GM18861 (cell line): ENCODE measurements at regions not wholly inside any gene's neighbourhood (a gene's known extent, or its start where the extent isn't known, plus 50 kb on each side); places are given as distances from the start of the nearest gene placed in this dataset.

Experiments
- ATAC-seq: cut with Tn5 transposase; IDR thresholded peaks from one replicate; pipeline ENCODE4 v1.9.1; 2021; ENCODE audit not compliant: unreplicated experiment

- ATAC-seq: no peak
These were observed 530.1 kb upstream of the CDH2 start for GRCh38 chr18:28707006-28707405.

DNA sequence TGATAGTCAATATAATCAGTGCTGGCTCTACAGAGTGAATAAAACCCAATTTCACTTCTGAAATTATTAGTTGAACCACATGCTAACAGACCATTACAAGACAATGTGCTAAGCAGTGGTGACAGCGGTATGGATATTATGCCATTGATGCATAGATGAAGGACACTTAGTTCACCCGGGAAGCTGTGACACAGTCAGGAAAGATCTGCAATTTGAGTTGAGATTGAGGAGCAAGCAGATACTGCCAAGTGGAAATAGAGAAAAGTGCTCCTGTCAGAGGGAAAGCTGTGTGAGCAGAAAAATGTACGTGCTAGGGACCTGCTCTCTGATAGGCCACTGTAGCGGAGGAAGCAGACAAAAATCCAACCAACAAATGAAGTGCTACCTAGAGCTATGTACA, 529.5 kb upstream of the CDH2 start:
- no peak for ATAC-seq

DNA sequence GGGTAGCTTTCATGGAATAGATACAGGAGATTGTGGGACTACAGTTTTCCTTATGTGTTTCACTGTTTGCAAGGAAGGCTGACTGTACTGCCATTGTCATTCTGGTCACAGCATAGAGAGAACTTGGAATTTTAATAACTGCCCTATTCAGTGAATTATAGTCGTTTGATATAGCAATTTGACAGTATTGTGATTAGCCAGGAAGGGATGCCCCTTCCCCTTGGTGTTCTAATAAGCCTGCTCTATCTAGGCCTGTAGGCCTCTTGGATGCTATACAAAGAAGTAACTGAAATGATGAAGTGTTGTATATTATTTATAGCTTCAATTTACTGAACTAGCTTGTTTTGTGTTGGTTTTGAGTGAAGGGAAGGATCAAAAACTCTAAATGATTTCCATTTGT, 528.6 kb upstream of the CDH2 start:
- no peak for ATAC-seq

GRCh38 chr18:28692337-28692736, 515.4 kb upstream of the CDH2 start:
- no peak for ATAC-seq

- ATAC-seq: no peak
These were observed 514.5 kb upstream of the CDH2 start for GRCh38 chr18:28691496-28691840.

GRCh38 chr18:28690836-28691495, 514.0 kb upstream of the CDH2 start:
- ATAC-seq: no peak

GRCh38 chr18:28690100-28690499, 513.2 kb upstream of the CDH2 start:
- no peak for ATAC-seq

- ATAC-seq: no peak
These were observed 512.7 kb upstream of the CDH2 start for GRCh38 chr18:28689588-28689987.

GRCh38 chr18:28684746-28685355, 507.9 kb upstream of the CDH2 start:
- ATAC-seq: no peak

- no peak for ATAC-seq
These were observed 506.0 kb upstream of the CDH2 start for GRCh38 chr18:28682912-28683311.

- ATAC-seq: no peak
These were observed 492.2 kb upstream of the CDH2 start for GRCh38 chr18:28669165-28669564.

- ATAC-seq: no peak
These were observed 489.3 kb upstream of the CDH2 start for GRCh38 chr18:28666216-28666615.

DNA sequence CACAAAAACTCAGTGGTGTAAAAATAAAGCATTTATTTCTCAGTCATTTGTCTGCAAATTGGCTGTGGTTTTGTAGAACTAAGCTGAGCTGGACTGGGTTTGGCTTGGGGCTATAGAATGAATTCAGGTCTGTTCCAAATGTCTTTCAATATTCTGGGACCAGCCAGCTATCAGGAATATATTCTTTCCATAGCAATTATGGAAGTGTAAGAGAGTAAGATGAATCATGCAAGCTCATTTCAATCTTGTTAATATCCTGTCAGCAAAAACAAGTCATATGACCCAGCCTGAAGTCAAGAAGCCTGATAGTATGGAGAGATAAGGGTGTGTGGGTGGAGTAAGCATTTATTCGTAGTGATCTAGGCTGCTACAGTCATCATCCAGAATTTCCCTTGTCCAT, 481.0 kb upstream of the CDH2 start:
- no peak for ATAC-seq

GRCh38 chr18:28652654-28653053, 475.7 kb upstream of the CDH2 start:
- no peak for ATAC-seq

DNA sequence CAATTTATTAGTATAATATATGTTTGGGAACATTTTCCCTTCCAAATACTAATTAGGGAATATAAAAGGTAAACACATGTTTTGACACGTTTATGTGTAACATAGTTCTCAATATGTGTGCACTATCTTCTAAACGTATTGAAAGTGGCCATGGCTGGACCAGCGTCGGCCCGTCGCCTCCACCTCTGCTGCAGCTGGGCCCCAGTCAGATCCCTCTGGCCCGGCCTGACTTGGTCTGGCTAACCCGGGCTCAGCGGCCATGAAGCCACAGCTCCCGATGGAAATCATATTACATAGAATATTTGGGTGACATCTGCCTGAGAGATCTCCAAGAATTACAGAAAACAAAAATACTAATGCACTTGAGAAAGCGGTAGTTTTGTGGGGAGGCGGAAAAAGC, 474.4 kb upstream of the CDH2 start:
- no peak for ATAC-seq

DNA sequence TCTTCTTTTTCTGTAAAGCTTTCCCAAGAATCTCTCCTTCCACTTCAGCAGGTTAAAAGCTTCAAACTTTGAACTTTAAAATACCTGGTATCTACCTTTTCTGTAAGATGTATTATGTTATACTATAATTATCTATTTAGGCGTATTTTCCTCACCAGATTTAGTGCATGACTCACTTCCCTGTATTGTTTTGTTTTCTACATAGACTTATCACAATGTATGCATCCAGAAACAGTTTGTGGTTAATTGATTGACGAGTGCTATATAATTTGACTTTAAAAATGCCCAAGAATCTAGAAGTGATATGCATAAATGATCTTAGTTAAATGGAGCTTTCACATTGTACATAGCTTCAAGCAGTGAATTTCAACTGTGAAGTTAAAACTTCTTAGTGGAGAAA, 473.9 kb upstream of the CDH2 start:
- ATAC-seq: no peak

DNA sequence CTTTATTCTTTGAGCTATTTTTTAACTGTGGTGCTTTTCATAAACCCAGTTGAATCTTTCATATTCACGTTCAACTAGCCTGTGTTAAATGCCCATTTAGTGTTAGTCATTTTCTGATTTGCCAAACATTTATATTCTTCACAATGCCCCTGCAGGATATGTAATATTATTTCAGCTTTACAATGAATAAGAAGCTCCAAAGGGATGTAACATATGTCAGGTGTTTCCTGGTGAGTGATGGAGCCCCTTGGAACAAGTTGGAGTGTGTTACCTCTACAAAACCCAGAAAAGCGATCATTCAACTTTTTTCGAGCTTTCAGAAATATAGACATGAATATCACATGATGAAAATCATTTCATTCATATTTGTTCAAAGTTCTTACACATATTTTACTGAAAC, 471.0 kb upstream of the CDH2 start:
- no peak for ATAC-seq

GRCh38 chr18:28637897-28638296, 461.0 kb upstream of the CDH2 start:
- ATAC-seq: no peak

DNA sequence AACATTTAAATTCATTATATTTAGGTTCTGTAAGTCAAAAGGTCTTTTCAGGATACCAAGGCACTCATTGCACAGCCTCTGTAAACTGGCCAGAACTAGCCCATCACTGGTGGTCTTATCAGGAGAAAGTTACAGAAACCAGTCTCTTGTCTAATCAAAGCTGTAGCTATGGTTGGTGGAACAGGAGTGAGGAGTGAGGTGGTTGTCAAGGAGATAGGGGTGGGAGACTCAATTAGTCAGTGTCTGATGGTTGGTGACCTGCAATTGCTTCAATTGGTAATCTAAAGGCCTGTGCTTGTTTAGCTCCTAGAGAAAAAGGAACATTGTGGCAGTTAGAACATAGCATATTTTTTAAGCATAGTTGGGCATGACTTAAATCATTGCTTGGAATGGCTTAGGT, 458.6 kb upstream of the CDH2 start:
- ATAC-seq: no peak

GRCh38 chr18:28626756-28627155, 449.8 kb upstream of the CDH2 start:
- no peak for ATAC-seq

GRCh38 chr18:28607991-28608390, 431.1 kb upstream of the CDH2 start:
- no peak for ATAC-seq

DNA sequence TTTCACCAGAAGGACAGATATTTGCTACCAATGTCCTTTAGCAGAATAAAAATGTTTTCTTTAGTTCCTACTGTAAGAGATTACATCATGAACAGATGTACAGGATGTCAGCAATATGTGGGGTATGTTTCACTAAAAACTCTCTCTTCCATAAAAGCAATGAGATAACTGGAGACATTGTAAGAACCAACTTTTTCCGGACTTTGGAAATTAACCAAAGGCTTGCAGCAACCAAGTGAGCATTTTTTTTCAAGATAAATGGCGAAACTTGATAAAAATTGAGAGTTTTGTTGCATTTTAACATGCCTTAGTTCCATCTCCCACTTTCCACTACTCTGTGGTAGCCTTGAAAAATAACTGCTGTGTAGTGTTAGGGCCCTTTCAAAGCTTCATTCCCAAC, 429.8 kb upstream of the CDH2 start:
- no peak for ATAC-seq

DNA sequence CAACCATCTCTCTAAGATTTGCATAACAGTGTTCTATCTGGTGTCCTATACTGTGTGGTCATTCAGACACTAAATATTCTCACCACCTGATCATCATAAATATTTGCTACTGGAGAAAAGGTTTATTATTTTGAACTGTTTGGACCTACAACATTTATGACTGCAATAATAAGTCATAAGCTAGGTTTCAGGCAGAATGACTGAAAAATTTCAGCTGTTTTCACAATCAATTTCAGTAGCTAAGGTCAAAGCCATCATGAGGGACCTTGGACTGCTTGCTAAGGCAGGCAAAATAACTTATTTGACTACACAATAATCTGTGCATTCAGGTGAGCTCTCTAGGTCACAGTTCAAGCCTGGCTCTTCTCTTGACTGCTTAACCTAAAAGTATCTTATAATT, 425.5 kb upstream of the CDH2 start:
- ATAC-seq: no peak
